ENCODE measurements at regions not wholly inside any gene's neighbourhood (a gene's known extent, or its start where the extent isn't known, plus 50 kb on each side); places are given as distances from the start of the nearest gene placed in this dataset.

GRCh38 chr14:98919434-98919833 is 352.6 kb downstream of the BCL11B start:
- no peak for TF ChIP-seq POLR2A (IDR thresholded peaks at IDR 0.05)
- TF ChIP-seq CTCF (IDR thresholded peaks at IDR 0.05): no peak
